NCI-H526 treated with DMSO at 0.1 percent for 48 hours (cell line): ENCODE measurements at regions not wholly inside any gene's neighbourhood (a gene's known extent, or its start where the extent isn't known, plus 50 kb on each side); places are given as distances from the start of the nearest gene placed in this dataset.

Experiments
- DNase-seq: peaks from one replicate; lab custom pipeline; 2025; lab: John Stamatoyannopoulos, UW

DNA sequence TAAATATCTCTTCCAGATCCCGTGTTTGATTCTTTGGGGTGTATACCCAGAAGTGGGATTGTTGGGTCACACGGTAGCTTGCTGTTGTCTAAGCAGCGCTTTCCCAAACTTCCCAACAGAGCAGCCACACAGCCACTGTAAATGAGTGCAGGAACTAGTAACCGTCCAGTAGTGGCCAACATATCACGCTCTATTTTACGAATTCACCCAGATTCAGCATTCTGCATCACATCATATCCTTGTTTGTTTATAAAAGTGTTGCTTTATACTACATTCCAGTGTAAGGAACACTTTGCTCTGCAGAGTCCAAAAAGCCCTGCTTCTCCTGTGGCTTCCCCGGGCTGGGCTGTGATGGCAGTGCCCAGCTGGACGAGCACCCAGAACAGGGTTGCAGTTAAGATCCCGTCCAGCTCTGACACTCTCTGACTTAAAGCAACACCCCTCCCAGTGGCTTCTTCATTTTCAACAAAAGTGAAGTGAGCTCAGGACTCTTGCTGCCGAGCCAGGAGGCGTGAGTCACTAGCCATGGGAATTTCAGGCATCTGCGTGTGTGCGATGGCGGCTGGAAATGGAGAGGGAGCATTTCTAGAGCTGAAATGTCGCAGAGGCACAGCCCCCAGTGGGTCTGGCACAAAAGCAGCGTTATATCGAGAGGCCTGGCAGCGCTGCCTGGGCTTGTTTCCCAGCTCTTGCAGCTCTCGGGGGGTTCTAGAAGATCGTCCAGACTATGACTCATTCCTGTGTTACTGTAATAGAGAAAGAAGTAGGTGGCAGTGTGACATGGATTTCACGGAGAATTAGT is 216.3 kb upstream of the ECI2 start:
- DNase-seq: no peak

- DNase-seq: no peak
These were observed 215.5 kb upstream of the ECI2 start for GRCh38 chr6:4350567-4351519.

- DNase-seq: no peak
These were observed 214.6 kb upstream of the ECI2 start for GRCh38 chr6:4349931-4350330.

DNA sequence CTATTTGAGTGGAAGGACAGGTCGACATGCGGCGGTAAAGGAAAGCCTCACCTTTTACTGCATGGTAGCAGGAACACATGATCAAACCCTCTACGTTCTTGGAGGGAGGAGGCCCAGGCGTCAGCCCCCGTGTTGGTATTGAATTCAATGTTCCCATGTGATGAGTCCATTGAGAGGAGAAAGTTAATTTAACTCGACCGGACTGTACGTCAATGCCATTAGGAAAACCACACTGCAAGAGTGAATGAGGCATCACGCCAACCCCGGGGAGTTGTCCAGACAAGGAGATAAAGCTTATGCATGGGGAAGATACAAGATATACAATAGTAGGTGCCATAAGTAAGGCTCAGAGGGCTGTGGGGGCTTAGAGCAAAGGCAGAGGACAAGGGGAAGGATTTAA is 213.9 kb upstream of the ECI2 start:
- no peak for DNase-seq

GRCh38 chr6:4348462-4349112 is 213.2 kb upstream of the ECI2 start:
- DNase-seq: no peak

DNA sequence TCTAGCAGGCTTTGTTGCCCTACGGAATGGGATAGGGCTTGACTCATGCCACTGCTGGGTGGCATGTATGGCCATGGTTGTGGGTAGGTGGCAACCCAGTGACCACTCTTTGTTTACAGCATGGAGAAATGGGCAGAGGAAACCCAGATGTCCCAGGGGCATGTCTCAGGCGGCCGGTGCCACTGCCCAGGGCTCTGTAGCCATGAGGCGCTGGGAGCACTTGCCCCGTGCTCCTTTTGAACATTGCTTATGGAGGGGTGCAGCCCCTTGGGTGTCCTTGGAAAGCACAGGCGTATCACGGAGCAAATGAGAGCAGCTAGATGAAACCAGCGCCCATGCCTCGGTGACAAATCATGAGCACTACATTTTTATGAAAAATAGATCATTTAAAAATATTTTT is 212.5 kb upstream of the ECI2 start:
- no peak for DNase-seq

DNA sequence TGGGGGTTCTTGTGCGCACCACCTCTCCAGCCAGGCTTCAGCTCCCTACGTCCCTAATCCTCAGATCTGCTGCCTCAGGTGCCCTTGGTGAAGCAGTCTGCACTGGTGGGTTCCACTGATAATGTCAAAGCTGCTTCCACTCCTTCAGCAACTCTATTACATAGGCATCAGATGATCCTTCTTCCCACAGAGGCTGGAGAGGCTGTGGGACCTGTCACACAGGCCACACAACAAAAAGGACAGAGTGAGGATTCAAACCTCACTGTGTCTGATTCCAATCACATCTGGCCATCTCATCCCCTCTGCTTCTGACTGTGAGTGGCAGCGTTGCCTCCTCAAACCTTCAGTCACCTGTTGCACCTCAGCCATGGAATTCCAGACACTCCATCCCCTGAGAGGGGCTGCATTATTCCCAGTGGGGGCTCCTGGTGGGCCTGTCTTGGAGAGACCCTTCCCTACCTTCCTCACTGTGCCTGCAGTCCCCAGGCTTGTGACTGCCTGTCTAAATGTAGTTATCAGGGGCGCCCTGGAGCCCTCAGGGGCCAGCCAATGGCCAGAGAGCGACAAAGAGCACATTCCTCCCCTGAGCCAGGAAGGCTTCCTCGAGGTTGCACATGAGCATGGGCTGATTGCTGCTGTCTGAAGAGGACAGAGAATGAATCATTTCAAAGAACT is 211.4 kb upstream of the ECI2 start:
- DNase-seq: no peak

- no peak for DNase-seq
These were observed 210.2 kb upstream of the ECI2 start for GRCh38 chr6:4345543-4345942.

GRCh38 chr6:4344317-4344899 is 209.0 kb upstream of the ECI2 start:
- DNase-seq: no peak

DNA sequence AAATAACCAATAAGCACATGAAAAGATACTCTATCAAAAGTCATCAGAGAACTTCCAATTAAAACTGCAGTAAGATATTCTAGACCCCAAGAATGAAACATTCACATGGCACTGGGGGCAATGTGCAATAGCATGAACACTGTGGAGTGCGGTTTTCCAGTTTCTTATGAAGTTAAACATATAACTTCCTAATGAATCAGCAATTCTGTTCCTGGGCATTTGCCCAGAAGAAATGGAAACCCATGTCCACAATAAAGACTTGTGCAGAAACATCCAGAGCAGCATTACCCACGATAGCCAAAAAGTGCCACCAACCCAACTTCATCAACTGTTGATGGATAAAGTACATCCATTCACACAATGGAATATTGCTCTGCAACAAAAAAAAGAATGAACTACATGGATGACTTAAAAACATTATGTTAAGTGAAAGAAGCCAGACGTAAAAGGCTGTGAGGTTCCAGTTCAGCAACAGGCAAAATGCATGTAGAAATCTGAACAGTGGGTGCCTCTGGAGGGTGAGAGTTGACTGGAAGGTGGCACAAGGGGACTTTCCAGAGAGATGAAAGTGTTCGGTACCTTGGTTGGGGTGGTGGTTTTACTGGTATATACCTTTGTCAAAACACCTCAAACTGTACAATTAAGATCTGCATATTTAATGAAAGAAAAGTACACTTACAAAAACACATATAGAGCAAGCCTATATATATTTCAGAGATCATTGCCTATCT is 207.2 kb upstream of the ECI2 start:
- no peak for DNase-seq

DNA sequence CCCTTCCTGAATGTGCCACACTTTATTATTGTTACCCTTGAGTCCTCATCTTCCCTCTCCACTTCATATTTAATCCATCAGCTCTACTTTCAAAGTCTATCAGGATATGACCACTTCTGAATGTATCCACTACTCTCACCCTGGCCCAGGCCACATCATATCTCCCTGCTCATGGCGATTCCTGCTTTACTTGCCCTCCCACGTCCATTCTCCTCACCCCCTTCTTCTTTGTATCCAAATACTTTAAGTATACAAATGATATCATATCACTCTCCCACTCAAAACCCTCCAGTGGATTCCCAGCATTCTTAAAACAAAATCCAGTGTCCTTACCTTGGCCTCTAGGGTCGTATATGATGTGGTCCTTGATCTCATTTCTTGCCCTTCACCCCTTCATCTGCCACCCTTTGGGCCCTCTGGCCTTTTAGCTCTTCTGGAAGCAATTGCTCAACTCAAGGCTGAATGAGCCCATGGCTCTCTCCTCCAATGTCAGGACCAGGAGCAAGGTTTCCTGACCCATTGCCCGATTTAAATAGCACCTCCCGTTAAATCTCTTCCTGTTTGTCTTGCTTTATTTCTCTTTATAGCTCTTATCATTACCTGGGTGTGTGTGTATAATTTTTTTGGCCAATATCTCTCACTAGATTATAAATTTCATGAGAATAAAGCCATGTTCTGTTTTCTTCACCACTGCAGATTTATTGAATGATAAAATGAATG is 205.9 kb upstream of the ECI2 start:
- no peak for DNase-seq

DNA sequence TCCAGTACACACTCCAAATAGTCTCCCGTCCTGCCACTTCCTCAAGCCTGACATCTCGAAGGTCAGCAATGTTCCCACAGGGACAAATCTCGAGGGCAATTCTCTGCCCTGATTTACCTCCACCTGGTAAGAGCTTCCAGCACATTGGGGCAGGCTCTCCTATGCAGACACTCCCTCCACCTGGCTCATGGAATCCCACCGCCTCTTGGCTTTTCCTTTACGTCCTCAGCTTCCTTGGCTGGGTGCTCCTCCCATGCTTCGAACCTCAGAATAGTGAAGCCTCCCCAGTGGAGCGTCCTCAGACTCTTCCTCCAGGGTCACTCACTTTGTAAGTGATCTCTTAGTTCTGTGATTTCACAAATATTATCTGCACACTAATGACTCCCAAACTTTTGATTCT is 205.2 kb upstream of the ECI2 start:
- DNase-seq: no peak

DNA sequence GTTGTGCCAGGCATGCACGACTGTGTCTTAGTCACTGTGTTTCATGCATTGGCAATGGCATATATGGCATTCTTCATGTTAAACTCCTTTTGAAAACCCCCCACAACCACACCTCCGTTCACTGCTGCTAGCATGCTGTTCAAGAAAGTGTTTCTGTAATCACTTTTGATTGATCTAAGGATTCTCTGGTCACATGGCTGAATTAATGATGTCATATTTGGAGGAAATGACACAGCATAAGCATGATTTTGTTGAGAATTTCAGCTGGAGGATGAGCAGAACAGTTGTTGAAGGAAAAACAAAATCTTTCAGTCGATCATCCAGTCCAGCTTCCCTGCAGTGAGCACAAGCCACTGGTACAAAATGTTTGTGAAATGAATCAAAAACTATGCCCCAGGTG is 203.5 kb upstream of the ECI2 start:
- no peak for DNase-seq

DNA sequence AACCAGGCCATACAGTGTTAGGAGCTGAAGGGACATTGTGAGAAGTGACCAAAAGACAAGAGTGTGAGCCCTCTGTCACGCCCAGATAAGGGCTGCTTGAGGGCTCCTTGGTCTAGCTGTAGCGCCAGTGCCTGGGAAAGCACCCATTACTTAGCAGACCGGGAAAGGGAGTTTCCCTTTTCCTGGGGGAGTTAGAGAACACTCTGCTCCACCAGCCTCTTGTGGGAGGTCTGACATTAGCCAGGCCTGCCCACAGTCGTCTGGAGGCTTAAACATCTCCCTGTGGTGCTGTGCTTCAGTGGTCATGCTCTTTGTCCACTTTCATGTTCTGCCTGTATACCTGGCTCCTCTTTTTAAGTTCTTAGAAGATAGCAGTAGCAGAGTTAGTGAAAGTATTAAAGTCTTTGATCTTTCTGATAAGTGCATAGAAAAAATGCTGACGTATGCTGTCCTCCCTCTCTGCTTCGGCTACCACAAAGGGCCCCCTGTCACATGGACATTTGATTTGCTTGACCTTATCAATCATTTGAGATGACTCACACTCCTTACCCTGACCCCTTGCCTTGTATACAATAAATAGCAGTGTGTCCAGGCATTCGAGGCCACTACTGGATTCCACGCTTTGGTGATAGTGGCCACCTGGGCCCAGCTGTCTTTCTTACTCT is 201.5 kb upstream of the ECI2 start:
- no peak for DNase-seq

DNA sequence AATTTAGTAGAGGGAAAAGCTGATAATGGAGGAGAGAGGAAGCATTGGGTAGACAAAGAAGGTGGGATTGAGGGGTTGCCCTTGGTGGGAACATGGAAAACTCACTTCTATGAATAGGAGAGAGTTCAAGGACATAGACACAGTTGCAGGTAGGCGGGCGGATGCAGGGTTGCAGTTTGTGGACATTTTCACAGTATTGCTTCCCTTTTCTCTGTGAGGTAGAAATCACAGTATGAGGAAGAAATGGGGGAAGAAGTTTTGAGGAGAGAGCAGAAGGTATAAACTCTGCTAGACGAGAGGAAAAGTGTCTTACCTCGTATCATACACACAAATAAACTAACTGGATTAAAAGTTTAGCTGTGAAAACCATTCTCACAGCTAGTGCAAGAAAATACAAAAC is 200.7 kb upstream of the ECI2 start:
- DNase-seq: no peak

- peak; percentile 35 for DNase-seq
These were observed 198.9 kb upstream of the ECI2 start for GRCh38 chr6:4334158-4334740.

GRCh38 chr6:4327841-4328240 is 192.5 kb upstream of the ECI2 start:
- DNase-seq: no peak

DNA sequence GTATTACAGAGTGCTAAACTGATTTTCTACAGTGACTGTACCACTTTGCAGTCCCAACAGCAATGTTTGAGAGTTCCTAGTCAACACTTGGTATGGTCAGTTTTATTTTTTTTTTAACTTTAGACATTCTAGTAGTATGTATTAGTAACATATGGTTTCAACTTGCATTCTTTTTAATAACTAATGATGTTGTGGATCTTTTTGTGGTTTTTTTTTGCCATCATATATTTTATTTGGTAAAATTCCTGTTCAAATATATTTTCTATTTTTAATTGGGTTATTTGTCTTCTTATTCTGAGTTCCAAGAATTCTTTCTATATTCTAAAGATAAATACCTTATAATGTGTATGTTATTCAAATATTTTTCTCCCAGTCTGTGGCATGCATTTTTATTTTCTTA is 189.4 kb upstream of the ECI2 start:
- DNase-seq: no peak

DNA sequence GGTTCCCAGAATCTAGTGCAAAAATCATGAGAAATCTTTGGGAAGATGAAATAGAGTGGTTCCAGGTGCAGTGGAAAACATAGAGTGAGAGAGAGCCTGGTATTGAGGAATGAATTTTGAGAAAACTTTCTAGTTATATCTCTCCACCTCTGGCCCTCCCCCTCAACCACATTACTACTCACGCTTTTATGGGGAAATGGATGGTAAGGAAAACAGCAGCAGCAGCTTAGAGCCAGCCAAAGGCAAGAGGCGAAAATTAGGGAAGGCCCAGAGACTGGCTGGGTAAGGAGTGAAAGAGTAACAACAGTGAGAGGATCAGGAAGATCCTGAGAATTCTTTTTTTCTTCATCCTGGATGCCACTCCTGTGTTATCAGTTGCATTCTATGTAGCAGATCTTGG is 187.9 kb upstream of the ECI2 start:
- DNase-seq: no peak
